ENCODE measurements at regions not wholly inside any gene's neighbourhood (a gene's known extent, or its start where the extent isn't known, plus 50 kb on each side); places are given as distances from the start of the nearest gene placed in this dataset.

DNA sequence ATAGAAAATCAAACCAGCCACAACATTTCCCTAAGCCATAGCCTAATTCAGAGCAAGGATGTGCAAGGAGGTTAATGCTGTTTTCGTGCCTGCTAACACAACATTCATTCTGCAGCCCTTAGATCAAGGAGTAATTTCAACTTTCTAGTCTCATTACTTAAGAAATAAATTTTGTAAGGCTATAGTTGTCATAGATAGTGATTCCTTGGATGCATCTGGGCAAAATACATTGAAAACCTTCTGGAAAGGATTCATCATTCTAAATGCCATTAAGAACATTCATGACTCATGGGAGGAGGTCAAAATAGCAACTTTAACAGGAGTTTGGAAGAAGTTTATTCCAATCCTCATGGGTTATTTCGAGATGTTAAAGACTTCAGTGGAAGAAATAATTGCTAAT is 283.2 kb downstream of the RPAP3 start:
- TF ChIP-seq, protein P1, sequence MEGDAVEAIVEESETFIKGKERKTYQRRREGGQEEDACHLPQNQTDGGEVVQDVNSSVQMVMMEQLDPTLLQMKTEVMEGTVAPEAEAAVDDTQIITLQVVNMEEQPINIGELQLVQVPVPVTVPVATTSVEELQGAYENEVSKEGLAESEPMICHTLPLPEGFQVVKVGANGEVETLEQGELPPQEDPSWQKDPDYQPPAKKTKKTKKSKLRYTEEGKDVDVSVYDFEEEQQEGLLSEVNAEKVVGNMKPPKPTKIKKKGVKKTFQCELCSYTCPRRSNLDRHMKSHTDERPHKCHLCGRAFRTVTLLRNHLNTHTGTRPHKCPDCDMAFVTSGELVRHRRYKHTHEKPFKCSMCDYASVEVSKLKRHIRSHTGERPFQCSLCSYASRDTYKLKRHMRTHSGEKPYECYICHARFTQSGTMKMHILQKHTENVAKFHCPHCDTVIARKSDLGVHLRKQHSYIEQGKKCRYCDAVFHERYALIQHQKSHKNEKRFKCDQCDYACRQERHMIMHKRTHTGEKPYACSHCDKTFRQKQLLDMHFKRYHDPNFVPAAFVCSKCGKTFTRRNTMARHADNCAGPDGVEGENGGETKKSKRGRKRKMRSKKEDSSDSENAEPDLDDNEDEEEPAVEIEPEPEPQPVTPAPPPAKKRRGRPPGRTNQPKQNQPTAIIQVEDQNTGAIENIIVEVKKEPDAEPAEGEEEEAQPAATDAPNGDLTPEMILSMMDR (IDR thresholded peaks at IDR 0.05; ENCODE audit: low read depth, low read length): no peak
- TF ChIP-seq POLR2A (IDR thresholded peaks at IDR 0.05; ENCODE audit: extremely low read depth, insufficient read length): no peak

Data from NB4 (cell line).